Gastrocnemius medialis (tissue), 4 donors: ENCODE measurements at regions not wholly inside any gene's neighbourhood (a gene's known extent, or its start where the extent isn't known, plus 50 kb on each side); places are given as distances from the start of the nearest gene placed in this dataset.
A peak's percentile ranks its signal among the peaks of the same experiment; 100 is the strongest.

Source experiments
- ATAC-seq, 2 donors: fragments of 150-250 bp; one replicate each; pipeline ENCODE4 v1.9.1; 2016
- DNase-seq, 2 donors: peaks; one replicate each; pipeline ENCODE4 v3.0.0-alpha.2; 2019
- H3K27ac ChIP-seq, 4 donors: fragments of 200-600 bp; sonication (generic); 1 replicate in 1 of 4; 2 replicates in 3 of 4; pipeline ENCODE4 v1.5.1; 2016 to 2018; ENCODE audit warnings: mild to moderate bottlenecking in 2 of 4, moderate library complexity in 1 of 4
- H3K27me3 ChIP-seq, 3 donors: fragments of 200-600 bp; sonication (generic) in 2 of 3; 1 replicate in 1 of 3; 2 replicates in 2 of 3; pipeline versions ENCODE4 v1.5.1 to v1.6.0; 2016 to 2019; ENCODE audit warnings: mild to moderate bottlenecking in 1 of 3, moderate library complexity in 1 of 3
- H3K36me3 ChIP-seq, 2 donors: fragments of 200-600 bp; sonication (generic) in 1 of 2; one replicate each; pipeline ENCODE4 v1.5.1; 2017 to 2018
- H3K4me1 ChIP-seq, 2 donors: fragments of 200-600 bp; sonication (generic) in 1 of 2; one replicate each; pipeline ENCODE4 v1.5.1; 2016 to 2017; ENCODE audit warnings: mild to moderate bottlenecking in 2 of 2
- H3K4me3 ChIP-seq, 4 donors: fragments of 200-600 bp; sonication (generic) in 3 of 4; 1 replicate in 1 of 4; 2 replicates in 3 of 4; pipeline ENCODE4 v1.5.1; 2016 to 2019; ENCODE audit warnings: mild to moderate bottlenecking in 2 of 4
- H3K9me3 ChIP-seq, 3 donors: fragments of 200-600 bp; sonication (generic) in 2 of 3; 1 replicate in 1 of 3; 2 replicates in 2 of 3; pipeline ENCODE4 v1.5.1; 2016 to 2019
- POLR2A ChIP-seq, 2 donors: fragments of 450-650 bp; IDR thresholded peaks; one replicate each; pipeline ENCODE4 v1.6.1; 2017; ENCODE audit warnings: antibody characterized with exemption in 2 of 2, mild to moderate bottlenecking in 2 of 2, moderate library complexity in 2 of 2
- in situ Hi-C, 4 donors: fragments of 200-750 bp; cut with MboI; loops; one replicate each; pipeline versions ENCODE4 v1.15.0 to v1.8.0; 2017; ENCODE audit warnings: low sequenced_read_pairs in 4 of 4
- intact Hi-C: fragments of 100-400 bp; cut with DNase I; formaldehyde crosslinking; loops from one replicate; pipeline ENCODE4 v1.15.1; 2023; ENCODE audit warnings: low total_unique reads
- TF ChIP-seq, protein P1 (sequence below), 5 experiments: fragments of 450-650 bp in 3 of 5; fragments of 200-600 bp in 2 of 5; sonication (generic) in 2 of 5; IDR thresholded peaks in 4 of 5; conservative IDR thresholded peaks in 1 of 5; 1 replicate in 4 of 5; 2 replicates in 1 of 5; pipeline ENCODE4 v1.5.1; 2016 to 2019; ENCODE audit warnings: antibody characterized with exemption in 5 of 5, mild to moderate bottlenecking in 3 of 5, moderate library complexity in 3 of 5

DNA sequence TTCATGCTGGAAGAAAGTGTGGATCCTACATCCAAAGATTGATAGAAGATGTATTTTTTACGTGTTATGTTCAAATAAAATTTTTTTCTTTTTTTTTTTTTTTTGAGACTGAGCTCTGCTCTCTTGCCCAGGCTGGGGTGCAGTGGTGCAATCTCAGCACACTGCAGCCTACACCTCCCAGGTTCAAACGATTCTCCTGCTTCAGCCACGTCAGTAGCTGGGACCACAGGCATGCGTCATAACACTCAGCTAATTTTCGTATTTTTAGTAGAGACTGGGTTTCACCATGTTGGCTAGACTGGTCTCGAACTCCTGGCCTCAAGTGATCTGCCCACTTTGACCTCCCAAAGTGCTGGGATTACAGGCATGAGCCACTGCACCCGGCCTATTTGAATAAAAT lies 65.7 kb downstream of the KLF12 start:
- in situ Hi-C loops = no loop called here

DNA sequence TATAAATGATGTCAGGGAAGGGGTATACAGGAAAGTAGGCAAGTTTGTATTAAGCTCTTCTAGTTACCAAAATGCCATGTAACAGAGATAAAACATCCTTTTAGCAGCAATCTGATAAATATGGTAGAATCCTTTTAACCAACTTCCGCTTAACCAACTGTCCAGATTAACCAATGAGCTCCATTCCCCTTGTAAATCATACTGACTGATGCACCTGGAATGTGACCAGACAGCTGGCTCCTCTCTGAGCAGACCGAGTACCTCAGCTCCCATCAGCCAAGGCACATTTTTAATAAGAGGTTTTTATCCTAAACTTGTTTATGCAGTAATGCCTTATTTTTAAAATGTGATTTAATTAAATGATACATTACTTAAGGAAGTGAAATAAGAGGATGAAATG lies 66.4 kb downstream of the KLF12 start:
- no peak overlapping the region for H3K27ac ChIP-seq
- intact Hi-C loops = no loop called here

More for the DNA sequence above, 65.7 kb downstream of the KLF12 start:
- intact Hi-C loops = no loop called here
- no peaks in the 10 kb centered on the region for H3K27me3 ChIP-seq
- no peaks in the 10 kb centered on the region for H3K36me3 ChIP-seq
- no peak overlapping the region for H3K27ac ChIP-seq
- no peak overlapping the region for H3K4me3 ChIP-seq
- ATAC-seq (no peak), DNase-seq (no peak)
- H3K9me3 ChIP-seq = no peaks in the 10 kb centered on the region
- peaks cover 10 to 22% of the 10 kb centered on the region in 2 donors for H3K4me1 ChIP-seq
- no peak for TF ChIP-seq POLR2A (IDR thresholded peaks at IDR 0.05)

GRCh38 chr13:74066937-74067336 lies 67.3 kb downstream of the KLF12 start:
- Histone ChIP-seq H3K4me1 (peaks cover 26 to 33% of the 10 kb centered on the region in 2 donors), H3K4me3 (no peak overlapping the region), H3K27me3 (no peaks in the 10 kb centered on the region), H3K27ac (no peak overlapping the region), H3K36me3 (no peaks in the 10 kb centered on the region), H3K9me3 (no peaks in the 10 kb centered on the region)
- intact Hi-C loops = no loop called here
- DNase-seq (no peak), ATAC-seq (no peak)
- in situ Hi-C loops = no loop called here
- TF ChIP-seq POLR2A (IDR thresholded peaks at IDR 0.05) = no peak
- TF ChIP-seq, protein P1, sequence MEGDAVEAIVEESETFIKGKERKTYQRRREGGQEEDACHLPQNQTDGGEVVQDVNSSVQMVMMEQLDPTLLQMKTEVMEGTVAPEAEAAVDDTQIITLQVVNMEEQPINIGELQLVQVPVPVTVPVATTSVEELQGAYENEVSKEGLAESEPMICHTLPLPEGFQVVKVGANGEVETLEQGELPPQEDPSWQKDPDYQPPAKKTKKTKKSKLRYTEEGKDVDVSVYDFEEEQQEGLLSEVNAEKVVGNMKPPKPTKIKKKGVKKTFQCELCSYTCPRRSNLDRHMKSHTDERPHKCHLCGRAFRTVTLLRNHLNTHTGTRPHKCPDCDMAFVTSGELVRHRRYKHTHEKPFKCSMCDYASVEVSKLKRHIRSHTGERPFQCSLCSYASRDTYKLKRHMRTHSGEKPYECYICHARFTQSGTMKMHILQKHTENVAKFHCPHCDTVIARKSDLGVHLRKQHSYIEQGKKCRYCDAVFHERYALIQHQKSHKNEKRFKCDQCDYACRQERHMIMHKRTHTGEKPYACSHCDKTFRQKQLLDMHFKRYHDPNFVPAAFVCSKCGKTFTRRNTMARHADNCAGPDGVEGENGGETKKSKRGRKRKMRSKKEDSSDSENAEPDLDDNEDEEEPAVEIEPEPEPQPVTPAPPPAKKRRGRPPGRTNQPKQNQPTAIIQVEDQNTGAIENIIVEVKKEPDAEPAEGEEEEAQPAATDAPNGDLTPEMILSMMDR (IDR thresholded peaks at IDR 0.05 in 4 of 5, conservative IDR thresholded peaks at IDR 0.05 in 1 of 5) = no peak

More for the DNA sequence above, 66.4 kb downstream of the KLF12 start:
- TF ChIP-seq POLR2A (IDR thresholded peaks at IDR 0.05) = no peak
- TF ChIP-seq, protein P1 (IDR thresholded peaks at IDR 0.05 in 4 of 5, conservative IDR thresholded peaks at IDR 0.05 in 1 of 5) = no peak
- no peaks in the 10 kb centered on the region for H3K27me3 ChIP-seq
- peak in 1 of 2 donors; percentile 32 for DNase-seq
- no peaks in the 10 kb centered on the region for H3K9me3 ChIP-seq
- H3K4me1 ChIP-seq = peaks cover 17 to 24% of the 10 kb centered on the region in 2 donors
- ATAC-seq = no peak
- H3K36me3 ChIP-seq = no peaks in the 10 kb centered on the region
- in situ Hi-C loops = no loop called here
- no peak overlapping the region for H3K4me3 ChIP-seq

DNA sequence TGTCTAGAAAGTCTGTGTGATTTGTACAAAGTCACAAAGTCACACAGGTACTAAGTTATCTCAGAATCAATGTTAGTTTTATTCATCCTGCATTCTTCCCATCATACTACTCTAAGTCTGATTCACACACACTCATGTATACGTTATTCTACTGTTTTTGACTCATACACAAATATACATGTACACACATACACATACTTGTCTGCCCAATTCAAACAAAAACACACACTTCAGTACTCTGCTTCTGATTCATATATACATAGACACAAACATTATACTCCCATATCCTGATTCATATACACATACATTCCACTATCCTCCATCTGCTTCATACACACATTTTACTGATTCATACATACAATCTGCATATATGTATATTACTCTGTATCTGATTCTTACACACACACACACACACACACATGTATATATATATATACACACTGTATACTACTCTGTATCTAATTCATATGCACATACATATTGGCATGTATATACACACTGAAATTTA lies 69.3 kb downstream of the KLF12 start:
- H3K4me1 ChIP-seq = peaks cover 29 to 47% of the 10 kb centered on the region in 2 donors
- no peak for ATAC-seq
- TF ChIP-seq, protein P1 (IDR thresholded peaks at IDR 0.05 in 4 of 5, conservative IDR thresholded peaks at IDR 0.05 in 1 of 5) = no peak
- TF ChIP-seq POLR2A (IDR thresholded peaks at IDR 0.05) = no peak
- intact Hi-C loops (no loop called here), in situ Hi-C loops (no loop called here)
- H3K27ac ChIP-seq = no peak overlapping the region
- no peaks in the 10 kb centered on the region for H3K36me3 ChIP-seq
- H3K4me3 ChIP-seq = no peak overlapping the region
- H3K9me3 ChIP-seq = no peaks in the 10 kb centered on the region
- DNase-seq = no peak
- no peaks in the 10 kb centered on the region for H3K27me3 ChIP-seq

GRCh38 chr13:74063533-74064100 lies 70.6 kb downstream of the KLF12 start:
- ATAC-seq (no peak), DNase-seq (no peak)
- peak overlapping the region in 3 of 4 donors; percentile 38 to 45 (median 41) for H3K4me3 ChIP-seq
- TF ChIP-seq, protein P1 (IDR thresholded peaks at IDR 0.05 in 4 of 5, conservative IDR thresholded peaks at IDR 0.05 in 1 of 5) = no peak
- no peak for TF ChIP-seq POLR2A (IDR thresholded peaks at IDR 0.05)
- no peaks in the 10 kb centered on the region for H3K27me3 ChIP-seq
- in situ Hi-C loops (no loop called here), intact Hi-C loops (loop anchor here (2.0 kb wide), 1 partner anchor 71 kb away; the partner anchor contains the start of gene KLF12)
- no peaks in the 10 kb centered on the region for H3K9me3 ChIP-seq
- no peaks in the 10 kb centered on the region for H3K36me3 ChIP-seq
- peaks cover 37 to 59% of the 10 kb centered on the region in 2 donors for H3K4me1 ChIP-seq
- H3K27ac ChIP-seq = peak overlapping the region; percentile 71 to 79 (median 76)
